GM21717 (cell line): ENCODE measurements at regions not wholly inside any gene's neighbourhood (a gene's known extent, or its start where the extent isn't known, plus 50 kb on each side); places are given as distances from the start of the nearest gene placed in this dataset.
"Not testable (repeated sequence)": the region's sequence is repeated elsewhere in the genome, so short reads cannot be mapped to it uniquely, and the experiment has no call there.

Source experiments
- ATAC-seq: cut with Tn5 transposase; IDR thresholded peaks from one replicate; pipeline ENCODE4 v1.9.1; 2021; ENCODE audit warnings: mild to moderate bottlenecking, moderate library complexity; ENCODE audit not compliant: unreplicated experiment

DNA sequence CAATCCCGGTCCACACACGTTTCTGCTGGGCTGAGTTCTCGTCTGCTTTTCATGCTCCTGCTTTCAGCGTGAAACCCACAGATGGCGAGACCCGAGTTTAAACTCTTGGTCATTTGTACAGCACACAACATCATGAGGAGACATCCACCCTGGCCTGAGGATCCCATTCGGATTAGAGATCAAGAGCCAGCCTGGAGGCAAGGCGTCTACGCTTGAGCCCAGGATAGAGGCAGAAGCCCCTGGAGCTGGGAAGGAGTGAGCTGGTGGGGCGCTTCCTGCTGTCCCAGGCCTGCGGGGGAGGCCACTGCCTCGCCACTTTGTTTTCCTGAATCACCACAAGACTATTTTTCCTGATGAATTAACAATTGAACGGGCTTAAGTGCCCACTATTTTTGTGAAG lies 281.9 kb upstream of the IRX4 start:
- no peak for ATAC-seq

DNA sequence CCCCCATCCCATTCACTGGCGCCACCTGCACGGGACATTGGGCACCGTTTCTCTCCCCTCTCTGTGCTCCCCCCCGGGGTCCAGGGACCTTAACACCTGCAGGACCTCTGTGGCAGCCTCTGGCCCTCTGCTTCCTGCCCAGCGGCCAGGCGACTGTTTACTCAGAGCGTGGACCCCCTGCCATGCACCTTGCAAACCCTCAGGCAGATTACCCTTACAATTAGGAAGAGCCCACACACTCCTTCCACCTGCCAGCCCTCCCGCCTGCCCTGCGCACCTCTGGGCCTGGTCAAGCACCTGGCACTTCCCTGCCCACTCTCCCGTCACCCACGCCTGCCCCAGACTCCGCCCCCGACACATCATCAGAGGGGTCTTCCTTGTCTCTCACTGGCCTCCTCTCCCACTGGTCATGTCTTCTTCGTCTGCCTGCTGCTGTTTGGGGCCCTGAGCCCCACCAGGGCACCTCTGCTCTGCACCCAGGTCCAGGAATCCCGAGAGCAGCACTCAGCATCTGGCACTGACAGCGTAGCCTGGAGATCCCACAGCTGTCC lies 281.3 kb upstream of the IRX4 start:
- no peak for ATAC-seq

DNA sequence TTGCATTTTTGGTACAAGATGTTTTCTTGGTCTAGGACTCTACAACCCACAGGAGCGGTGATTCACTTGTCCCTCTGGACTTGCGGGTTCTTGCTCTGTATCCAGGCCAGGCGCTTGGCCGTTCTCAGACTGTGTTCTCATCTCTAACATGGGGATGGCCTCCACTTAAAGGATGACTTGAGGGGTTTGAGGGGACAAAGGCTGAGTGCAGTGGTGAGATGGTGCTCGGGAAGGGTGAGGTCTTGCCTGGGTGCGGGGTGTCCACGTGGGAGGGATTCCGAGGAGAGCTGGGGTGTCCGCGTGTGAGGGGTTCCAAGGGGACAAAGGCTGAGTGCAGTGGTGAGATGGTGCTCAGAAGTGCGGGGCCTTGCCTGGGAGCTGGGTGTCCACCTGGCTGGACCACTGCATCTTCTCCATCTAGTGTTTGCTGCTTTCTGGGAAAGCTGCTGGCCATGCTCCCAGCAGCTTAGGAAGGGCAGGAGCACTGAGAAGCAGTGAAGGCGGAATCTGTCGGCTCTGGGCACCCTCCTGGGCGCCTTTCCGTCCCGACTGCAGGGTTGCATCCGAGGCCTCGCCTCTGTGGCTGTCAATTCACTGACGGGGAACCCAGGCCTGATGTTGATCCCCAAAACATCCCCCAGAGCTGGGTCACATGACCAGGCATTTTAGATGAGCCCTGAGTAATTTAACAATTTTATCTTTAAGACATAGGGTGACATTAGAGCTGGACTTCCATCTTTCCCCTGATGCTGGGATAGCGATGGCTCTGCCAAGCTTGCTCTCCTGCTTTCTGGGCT lies 280.5 kb upstream of the IRX4 start:
- ATAC-seq: no peak

DNA sequence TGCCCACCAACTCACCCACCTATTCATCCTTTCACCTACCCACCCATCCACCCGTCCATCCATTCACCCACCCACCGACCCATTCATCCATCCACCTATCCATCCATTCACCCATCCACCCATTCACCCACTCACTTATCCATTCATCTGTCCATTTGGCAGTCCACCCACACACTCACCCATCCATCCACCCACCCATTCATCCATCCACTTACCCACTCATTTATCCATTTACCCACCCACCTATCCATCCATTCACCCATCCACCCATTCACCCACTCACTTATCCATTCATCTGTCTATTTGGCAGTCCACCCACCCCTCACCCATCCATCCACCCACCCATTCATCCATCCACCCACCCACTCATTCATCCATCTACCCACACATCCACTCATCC lies 278.1 kb upstream of the IRX4 start:
- no peak for ATAC-seq

GRCh38 chr5:2158767-2159166 lies 276.0 kb upstream of the IRX4 start:
- ATAC-seq: no peak

DNA sequence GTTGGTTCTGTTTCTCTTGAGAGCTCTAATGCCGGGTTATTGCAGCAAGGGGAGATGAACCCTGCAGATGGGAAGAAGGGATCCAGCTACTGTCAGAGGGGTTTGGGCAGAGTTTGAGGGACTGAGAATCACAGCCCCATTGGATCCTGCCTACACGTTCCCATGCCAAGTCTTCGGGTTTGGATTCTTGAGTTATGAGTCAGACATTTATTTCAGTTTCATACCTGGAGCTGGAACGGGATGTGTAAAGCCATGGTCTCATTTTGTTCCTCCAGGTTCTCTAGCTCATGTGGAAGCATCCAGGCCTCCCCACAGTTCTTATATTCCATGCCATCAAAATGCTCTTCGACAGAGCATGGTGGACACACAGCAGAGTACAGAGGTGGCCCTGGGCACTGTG lies 275.4 kb upstream of the IRX4 start:
- ATAC-seq: no peak

DNA sequence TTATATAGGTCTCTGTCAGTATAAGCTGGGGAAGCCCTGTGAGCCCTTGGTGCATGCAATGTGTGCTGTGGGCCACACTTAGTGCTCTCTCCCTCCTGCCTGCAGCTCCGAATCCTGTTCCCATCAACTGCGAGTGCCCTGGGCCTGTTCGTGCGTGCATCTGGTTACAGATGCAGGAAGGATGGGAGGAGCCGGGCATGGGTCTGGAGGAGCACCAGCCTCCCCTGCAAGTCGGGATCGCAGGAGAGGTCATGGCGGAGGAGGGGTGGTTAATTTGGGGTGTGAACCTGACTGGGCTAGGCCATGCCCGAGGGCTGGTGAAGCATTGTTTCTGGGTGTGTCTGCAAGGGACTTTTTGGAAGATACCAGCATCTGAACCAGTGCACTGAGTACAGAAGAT lies 274.6 kb upstream of the IRX4 start:
- no peak for ATAC-seq

- no peak for ATAC-seq
Measured at GRCh38 chr5:2156358-2157059, 273.8 kb upstream of the IRX4 start.

- no peak for ATAC-seq
Measured at GRCh38 chr5:2155556-2155955, 272.8 kb upstream of the IRX4 start.

- ATAC-seq: no peak
Measured at GRCh38 chr5:2153802-2154201, 271.1 kb upstream of the IRX4 start.

GRCh38 chr5:2153350-2153749 lies 270.6 kb upstream of the IRX4 start:
- ATAC-seq: no peak

DNA sequence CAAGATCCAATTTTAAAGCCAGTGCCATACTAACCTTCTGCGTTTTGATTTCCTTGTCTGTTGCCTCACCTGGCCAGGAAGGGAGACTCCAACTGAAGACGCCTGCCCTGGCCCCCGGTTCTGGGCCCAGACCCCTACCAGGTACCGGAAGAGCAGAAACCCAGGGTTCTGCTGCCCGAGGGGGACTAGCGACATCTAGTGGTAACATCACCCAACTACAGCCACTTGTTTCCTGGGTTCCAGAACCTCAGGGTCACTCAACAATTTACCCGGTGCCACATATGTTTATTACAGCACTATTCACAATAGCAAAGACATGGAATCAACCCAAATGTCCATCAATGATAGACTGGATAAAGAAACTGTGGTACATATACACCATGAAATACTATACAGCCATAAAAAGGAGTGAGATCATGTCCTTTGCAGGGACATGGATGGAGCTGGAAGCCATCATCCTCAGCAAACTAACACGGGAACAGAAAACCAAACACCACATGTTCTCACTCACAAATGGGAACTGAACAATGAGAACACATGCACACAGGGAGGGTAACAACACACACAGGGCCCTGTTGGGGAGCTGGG lies 268.7 kb upstream of the IRX4 start:
- not testable (repeated sequence) for ATAC-seq

GRCh38 chr5:2149195-2149539 lies 266.4 kb upstream of the IRX4 start:
- no peak for ATAC-seq

- ATAC-seq: no peak
Measured at GRCh38 chr5:2148312-2149194, 265.8 kb upstream of the IRX4 start.

GRCh38 chr5:2147504-2148311 lies 265.0 kb upstream of the IRX4 start:
- ATAC-seq: no peak

DNA sequence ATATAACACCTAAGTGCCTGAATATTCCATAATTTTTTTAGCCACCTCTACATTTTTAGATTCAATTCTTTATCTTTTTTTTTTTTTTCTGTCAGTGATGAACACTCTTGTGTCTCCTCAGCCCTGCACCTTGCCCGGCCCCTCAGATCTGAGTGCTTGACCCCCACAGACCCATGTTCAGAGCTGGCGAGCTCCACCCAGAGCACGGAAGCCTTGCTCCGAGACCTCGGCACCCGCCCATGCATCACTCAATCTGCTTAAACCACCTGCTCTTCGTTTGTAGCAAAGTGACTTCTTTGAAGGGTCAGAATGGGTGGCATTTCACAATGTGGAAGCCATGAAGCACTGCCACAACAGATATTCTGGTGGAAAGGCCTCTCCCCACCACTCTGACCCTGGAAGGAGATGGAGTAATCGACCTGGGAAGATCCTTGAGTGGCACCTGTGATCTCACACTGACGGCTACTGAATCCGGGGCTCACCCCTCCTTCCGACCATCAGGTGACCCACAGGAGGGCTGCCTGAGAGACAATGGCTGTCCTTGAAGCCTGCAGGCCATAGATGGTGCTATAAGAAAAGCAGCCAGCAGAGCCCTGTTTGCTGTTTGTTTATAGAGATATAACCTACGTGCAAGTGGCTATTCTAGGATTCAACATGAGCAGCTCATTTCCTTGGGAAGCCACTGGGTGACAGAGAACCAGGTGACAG lies 261.1 kb upstream of the IRX4 start:
- no peak for ATAC-seq

- ATAC-seq: no peak
Measured at GRCh38 chr5:2143088-2143487, 260.4 kb upstream of the IRX4 start.

DNA sequence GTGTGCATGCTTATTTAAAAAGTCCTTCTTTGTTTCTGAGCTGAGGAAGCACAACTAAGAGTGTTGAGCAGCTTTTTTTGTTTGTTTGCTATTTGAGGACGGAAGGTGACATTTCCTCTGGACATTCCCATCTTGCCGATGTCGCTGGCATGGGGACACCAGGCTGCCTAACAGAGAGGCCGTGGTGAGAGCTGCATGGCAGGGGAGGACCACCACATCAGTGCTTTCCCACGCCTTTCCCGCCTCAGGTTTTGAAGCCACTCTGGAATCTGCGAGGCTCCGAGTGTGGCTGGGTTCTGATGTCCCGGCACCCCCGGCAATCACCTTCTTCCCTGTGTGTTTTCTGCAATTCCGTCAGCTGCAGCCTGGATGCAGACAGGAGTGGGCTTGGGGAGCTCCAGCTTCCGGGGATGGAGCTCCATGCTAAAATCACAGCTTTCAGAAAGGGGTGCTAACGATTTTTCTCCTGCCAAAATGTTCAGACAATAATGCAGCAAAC lies 259.8 kb upstream of the IRX4 start:
- ATAC-seq: no peak

- ATAC-seq: no peak
Measured at GRCh38 chr5:2141254-2142000, 258.7 kb upstream of the IRX4 start.
